ENCODE measurements at regions not wholly inside any gene's neighbourhood (a gene's known extent, or its start where the extent isn't known, plus 50 kb on each side); places are given as distances from the start of the nearest gene placed in this dataset.
"Not testable (repeated sequence)": the region's sequence is repeated elsewhere in the genome, so short reads cannot be mapped to it uniquely, and the experiment has no call there.

GRCh38 chr12:88897723-88898122, 317.5 kb upstream of the KITLG start:
- TF ChIP-seq CTCF (IDR thresholded peaks at IDR 0.05) = no peak
- Histone ChIP-seq H3K27ac (no peak overlapping the region), H3K4me3 (no peak overlapping the region), H3K27me3 (no peaks in the 10 kb centered on the region), H3K9me3 (no peaks in the 10 kb centered on the region), H3K4me1 (no peaks in the 10 kb centered on the region), H3K36me3 (no peaks in the 10 kb centered on the region)
- intact Hi-C loops (cut with DNase I) = no loop called here
- no peak for DNase-seq (ENCODE audit: low spot score in 2 of 2)

- TF ChIP-seq CTCF (IDR thresholded peaks at IDR 0.05) = no peak
- intact Hi-C loops (cut with DNase I) = no loop called here
These were observed 316.7 kb upstream of the KITLG start for GRCh38 chr12:88896958-88897357.

GRCh38 chr12:88895634-88896033, 315.4 kb upstream of the KITLG start:
- Histone ChIP-seq H3K27ac (no peak overlapping the region), H3K36me3 (no peaks in the 10 kb centered on the region), H3K27me3 (no peaks in the 10 kb centered on the region), H3K4me1 (no peaks in the 10 kb centered on the region), H3K4me3 (no peak overlapping the region), H3K9me3 (no peaks in the 10 kb centered on the region)
- no peak for DNase-seq (ENCODE audit: low spot score in 2 of 2)
- TF ChIP-seq CTCF (IDR thresholded peaks at IDR 0.05) = no peak
- intact Hi-C loops (cut with DNase I) = no loop called here

More at GRCh38 chr12:88896958-88897357, 316.7 kb upstream of the KITLG start:
- Histone ChIP-seq H3K27ac (no peak overlapping the region), H3K36me3 (no peaks in the 10 kb centered on the region), H3K4me1 (no peaks in the 10 kb centered on the region), H3K4me3 (no peak overlapping the region), H3K27me3 (no peaks in the 10 kb centered on the region), H3K9me3 (no peaks in the 10 kb centered on the region)
- DNase-seq (ENCODE audit: low spot score in 2 of 2) = no peak

GRCh38 chr12:88893801-88894200, 313.5 kb upstream of the KITLG start:
- Histone ChIP-seq H3K27me3 (no peaks in the 10 kb centered on the region), H3K4me3 (no peak overlapping the region), H3K9me3 (no peaks in the 10 kb centered on the region), H3K36me3 (no peaks in the 10 kb centered on the region), H3K27ac (no peak overlapping the region), H3K4me1 (no peaks in the 10 kb centered on the region)
- intact Hi-C loops (cut with DNase I) = no loop called here
- TF ChIP-seq CTCF (IDR thresholded peaks at IDR 0.05) = no peak
- DNase-seq (ENCODE audit: low spot score in 2 of 2) = no peak

- H3K27ac ChIP-seq; H3K4me1 ChIP-seq; intact Hi-C loops (cut with DNase I); H3K4me3 ChIP-seq; H3K9me3 ChIP-seq; H3K27me3 ChIP-seq; H3K36me3 ChIP-seq; DNase-seq (ENCODE audit: low spot score in 2 of 2): not testable (repeated sequence)
These were observed 311.2 kb upstream of the KITLG start for GRCh38 chr12:88891434-88891833.

- Histone ChIP-seq H3K4me1 (no peaks in the 10 kb centered on the region), H3K27me3 (no peaks in the 10 kb centered on the region), H3K9me3 (no peaks in the 10 kb centered on the region), H3K36me3 (no peaks in the 10 kb centered on the region), H3K4me3 (no peak overlapping the region), H3K27ac (no peak overlapping the region)
- DNase-seq (ENCODE audit: low spot score in 2 of 2) = no peak
- no peak for TF ChIP-seq CTCF (IDR thresholded peaks at IDR 0.05)
- intact Hi-C loops (cut with DNase I) = no loop called here
These were observed 309.2 kb upstream of the KITLG start for GRCh38 chr12:88889326-88890110.
